ENCODE measurements at regions not wholly inside any gene's neighbourhood (a gene's known extent, or its start where the extent isn't known, plus 50 kb on each side); places are given as distances from the start of the nearest gene placed in this dataset.

DNA sequence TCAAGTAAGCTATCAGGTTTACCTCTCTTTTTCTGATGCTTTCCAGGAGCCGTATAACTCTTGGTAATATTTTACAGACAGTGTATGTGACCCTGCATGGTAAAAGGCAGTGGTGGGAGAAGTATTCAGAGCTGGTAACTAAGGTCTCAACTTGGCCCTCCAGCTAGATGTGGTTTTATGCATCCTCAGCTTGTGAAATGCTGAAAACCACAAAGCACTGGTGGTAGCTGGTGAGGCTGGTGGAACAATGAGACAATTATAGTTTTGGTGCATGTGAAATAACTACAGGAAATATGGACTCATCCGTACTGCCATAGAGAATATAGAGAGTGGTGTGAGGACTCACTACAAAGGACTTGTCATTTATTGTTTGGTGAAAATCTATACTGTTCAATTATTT is 383.0 kb upstream of the PCDH15 start:
- no peak for TF ChIP-seq JUN (CRISPR knock-in tag; IDR thresholded peaks at IDR 0.05)
- TF ChIP-seq CTCF (IDR thresholded peaks at IDR 0.05): no peak
- no peak for TF ChIP-seq GRHL2 (CRISPR knock-in tag; IDR thresholded peaks at IDR 0.05; ENCODE audit: insufficient replicate concordance, severe bottlenecking)
- no peak for TF ChIP-seq MLX (CRISPR knock-in tag; IDR thresholded peaks at IDR 0.05)
- no peak for TF ChIP-seq ZNF263 (CRISPR knock-in tag; IDR thresholded peaks at IDR 0.05; ENCODE audit: low read depth)
- no peak for TF ChIP-seq CBFB (CRISPR knock-in tag; IDR thresholded peaks at IDR 0.05; ENCODE audit: low read depth)
- TF ChIP-seq ZBTB21 (CRISPR knock-in tag; IDR thresholded peaks at IDR 0.05; ENCODE audit: borderline replicate concordance): no peak
- no peak for TF ChIP-seq ZNF232 (CRISPR knock-in tag; IDR thresholded peaks at IDR 0.05)
- TF ChIP-seq RELA (CRISPR knock-in tag; IDR thresholded peaks at IDR 0.05; ENCODE audit: borderline replicate concordance): no peak
- TF ChIP-seq ESRRA (CRISPR knock-in tag; IDR thresholded peaks at IDR 0.05; ENCODE audit: borderline replicate concordance): no peak
- no peak for TF ChIP-seq KAT7 (CRISPR knock-in tag; IDR thresholded peaks at IDR 0.05; ENCODE audit: borderline replicate concordance)

All from WTC11 (cell line).